Activated CD4-positive, alpha-beta T cell treated with anti-CD3 and anti-CD28 coated beads, Interleukin-2, Interleukin-4, amounts not matched to agents 100 ng/mL and 50 ng/mL, durations not matched to agents 16 hours and 8 hours (primary cell): ENCODE measurements at regions not wholly inside any gene's neighbourhood (a gene's known extent, or its start where the extent isn't known, plus 50 kb on each side); places are given as distances from the start of the nearest gene placed in this dataset.
"Not testable (repeated sequence)": the region's sequence is repeated elsewhere in the genome, so short reads cannot be mapped to it uniquely, and the experiment has no call there.

Source experiments
- DNase-seq: peaks from one replicate; pipeline ENCODE4 v3.0.0-alpha.2; 2020; ENCODE audit warnings: low spot score

DNA sequence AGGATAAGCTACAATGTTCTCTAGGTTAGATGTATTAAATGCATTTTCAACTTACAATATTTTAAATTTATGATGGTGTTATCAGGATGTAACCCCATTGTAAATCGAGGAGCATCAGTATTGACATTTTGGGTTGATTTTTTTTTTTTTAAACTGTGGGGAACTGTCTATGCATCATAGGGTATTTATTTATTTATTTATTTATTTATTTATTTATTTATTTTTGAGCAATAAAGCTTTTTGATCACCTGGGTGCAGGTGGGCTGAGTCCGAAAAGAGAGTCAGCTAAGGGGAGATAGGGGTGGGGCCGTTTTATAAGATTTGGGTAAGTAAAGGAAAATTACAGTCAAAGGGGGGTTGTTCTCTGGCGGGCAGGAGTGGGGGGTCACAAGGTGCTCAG lies 367.5 kb downstream of the OXSM start:
- not testable (repeated sequence) for DNase-seq

DNA sequence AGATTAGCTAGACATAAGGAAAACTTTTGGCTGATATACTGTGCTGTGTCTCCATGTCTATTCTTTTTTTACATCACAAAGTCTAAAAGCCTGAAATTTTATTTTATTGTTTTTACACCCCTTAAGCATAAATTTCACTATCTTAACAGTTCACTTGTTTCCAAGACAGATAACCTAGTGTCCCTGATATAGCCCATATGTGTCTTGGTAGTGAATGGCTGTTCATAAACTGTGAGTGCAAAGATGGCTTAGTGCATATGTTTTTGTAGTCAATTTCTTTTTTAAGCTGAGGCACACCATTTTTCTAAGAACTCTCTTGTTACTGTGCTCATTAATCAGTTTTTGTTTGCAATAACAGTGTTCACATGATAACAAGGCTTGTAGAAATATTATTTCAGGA lies 381.1 kb downstream of the OXSM start:
- DNase-seq, result no peak

DNA sequence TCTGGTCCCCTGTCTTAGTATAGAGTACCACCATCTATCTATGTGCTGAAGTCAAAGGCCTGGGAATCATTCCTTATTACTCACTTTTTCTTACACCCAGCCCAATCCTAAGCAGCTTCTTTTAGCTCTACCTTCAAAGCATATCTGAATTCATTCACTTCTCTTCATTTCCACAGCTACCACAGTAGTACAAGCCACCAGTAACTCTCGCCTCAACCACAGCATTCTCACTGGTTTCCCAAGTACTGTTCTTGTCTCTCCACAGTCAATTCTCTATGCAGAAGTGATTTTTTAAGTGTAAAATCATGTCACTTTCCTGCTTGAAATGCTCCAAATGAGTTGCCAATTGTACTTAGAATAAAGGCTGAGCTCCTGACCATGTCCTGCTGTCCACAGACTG lies 401.7 kb downstream of the OXSM start:
- DNase-seq, result no peak

DNA sequence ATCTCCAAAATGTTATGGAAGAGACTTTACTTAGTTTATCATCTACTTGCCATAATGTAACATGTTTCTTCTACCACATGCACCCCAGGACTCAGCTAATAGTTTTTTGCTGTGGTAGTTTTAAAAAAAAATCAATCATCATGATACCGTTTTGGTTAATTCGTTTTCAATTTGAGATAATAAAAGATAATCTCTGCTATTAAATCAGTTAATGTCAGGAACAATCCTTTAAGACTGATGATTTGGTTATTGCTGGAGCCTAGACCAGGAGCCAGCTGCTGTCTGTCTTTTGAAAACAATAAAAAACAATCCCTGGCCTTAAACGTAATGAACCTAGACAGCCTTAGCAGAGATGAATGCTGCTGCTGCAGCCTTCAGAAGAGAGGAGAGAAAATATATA lies 403.7 kb downstream of the OXSM start:
- no peak for DNase-seq

DNA sequence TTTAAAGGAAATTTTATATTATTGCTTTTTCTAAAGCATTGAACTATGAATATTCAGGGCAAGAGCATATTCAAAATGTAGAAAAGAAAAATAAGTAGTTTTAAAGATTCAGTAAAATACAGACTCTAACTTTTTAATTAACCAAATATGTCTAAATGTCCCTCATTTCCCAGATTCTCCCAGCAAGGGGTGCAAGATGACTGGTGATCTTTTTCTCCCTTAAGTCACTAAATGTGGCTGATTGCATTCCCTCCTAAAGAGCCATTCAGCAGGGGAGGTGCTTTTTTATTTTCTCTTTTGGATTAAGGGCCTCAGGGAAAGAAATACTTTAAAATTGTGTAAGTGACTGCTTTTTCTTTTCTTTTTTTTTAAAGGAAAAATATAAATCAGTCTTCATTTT lies 406.9 kb downstream of the OXSM start:
- no peak for DNase-seq

DNA sequence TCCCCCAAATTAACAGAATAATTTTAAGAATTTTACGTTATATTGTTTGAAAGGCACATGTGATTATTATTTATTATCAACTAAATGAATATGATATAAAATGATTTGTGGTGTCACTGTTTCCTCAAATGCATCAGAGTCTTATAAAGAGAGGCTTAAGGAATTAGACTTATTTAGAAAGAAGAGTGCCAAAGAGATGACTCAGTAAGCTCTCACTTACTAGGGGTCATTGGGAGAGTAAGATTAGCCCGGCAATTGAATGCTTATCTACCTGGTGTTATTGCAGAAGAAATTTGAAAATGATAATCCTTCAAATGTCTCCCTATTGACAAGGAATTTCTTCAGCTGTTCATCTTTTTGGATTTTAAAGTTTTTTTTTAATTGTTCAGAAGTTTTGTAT lies 408.7 kb downstream of the OXSM start:
- DNase-seq, result no peak

DNA sequence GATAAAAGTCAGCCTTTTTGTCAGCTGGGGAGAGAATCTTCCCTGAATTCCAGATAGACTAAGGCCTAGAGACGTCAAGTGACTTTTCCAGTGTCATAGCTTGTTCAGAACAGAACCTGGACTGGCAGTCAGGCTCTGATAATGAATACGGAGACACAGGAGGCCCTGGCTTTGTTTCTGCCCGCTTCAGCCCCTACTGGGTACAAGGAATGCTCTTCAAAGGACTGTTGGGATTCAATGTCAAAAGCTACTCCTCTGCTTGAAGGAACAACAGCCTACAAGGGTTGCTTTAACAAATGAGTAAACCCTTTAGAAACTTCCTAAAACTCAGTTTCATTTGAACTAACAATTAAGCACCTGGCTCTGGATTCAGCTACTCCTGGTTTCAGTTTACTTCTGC lies 412.3 kb downstream of the OXSM start:
- no peak for DNase-seq

DNA sequence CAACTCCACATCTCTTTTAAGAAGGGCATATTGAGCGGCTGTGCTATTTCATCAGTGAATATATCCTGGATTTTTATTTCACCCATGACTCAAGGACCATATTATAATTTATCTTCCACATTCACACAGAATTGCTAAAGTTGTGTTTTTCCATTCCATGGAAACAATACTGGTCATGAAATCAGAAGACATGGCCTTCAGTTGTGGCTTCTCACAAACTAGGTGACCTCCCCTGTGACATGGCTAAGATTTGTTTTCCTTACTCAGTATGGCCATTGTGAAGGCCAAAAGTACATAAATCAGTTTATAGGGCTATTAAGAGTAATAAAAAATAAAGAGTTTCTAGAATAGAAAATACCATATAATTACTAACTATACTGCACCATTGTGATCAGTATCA lies 415.6 kb downstream of the OXSM start:
- no peak for DNase-seq

DNA sequence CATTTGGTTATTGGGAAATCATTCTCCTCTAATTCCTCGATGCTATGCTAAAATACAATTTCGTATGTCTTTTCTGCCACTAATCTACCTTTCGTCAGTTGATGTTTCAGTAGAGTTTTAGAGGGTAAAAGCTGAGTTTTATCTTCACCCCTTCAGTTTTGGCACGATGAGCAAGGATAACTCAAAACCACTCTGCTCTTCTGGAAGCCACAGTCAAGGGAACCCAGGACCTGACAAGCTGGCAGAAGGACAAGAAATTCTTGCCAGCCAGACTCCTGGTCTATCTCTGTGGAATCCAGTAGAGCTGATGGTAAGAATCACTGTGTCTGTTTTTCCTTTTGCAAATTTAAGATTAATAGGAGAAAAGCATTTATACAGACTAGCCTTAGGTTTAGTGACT lies 414.4 kb upstream of the LRRC3B start:
- no peak for DNase-seq

DNA sequence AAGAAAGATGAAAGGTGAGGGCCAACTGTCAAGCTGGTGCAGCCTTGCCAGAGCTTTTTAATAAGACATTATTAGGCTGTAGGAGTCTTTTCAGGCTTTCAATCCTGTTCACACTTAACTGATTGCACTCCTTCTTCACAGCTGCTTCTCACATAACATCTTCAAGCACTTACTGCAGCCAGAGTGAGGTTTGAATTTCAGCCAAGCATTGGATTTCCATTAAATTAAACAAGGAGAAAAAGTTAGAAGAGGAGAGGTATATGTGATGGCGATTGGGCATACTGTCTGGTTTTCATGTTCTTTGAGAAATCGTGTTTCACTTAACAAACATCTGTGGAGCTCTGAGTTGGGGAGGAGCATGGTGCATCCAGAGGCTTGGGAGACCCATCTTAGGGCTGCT lies 392.8 kb upstream of the LRRC3B start:
- no peak for DNase-seq

DNA sequence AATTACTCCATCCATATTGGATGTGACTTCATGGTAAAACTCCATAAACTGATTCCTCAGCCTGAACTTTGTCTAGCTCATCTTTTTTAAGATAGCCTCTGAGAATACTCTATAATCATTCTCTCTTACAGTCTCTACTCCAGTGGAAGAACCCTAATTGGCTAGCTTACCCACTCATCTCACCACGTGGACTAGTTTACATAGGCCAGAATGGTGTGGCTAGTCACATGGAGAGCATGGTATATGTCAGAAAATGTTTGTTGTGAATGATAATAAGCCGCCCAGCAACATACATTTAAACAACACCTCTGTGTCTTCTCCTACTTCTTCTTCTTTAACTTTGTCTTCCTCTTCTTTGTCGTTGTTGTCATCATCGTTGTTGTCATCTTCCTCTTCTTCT lies 389.2 kb upstream of the LRRC3B start:
- no peak for DNase-seq

DNA sequence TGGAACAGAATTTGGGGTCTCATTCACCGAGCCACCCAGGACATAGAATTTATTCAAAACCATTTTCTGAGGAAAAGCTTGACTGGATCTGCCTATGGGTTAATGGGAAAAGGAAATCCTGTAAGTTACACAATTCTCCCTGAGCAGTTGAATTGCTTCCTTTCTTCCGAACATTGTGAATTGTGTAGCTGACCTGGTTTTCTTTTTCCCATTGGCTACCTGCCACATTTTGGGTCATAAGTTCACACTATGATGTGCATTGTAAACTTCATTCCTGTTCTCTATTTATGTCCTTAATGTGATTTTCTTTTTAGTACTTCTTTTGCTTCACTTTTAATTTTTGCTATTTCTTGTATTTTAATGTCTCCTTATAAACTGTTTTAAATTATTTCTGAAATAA lies 386.0 kb upstream of the LRRC3B start:
- no peak for DNase-seq

DNA sequence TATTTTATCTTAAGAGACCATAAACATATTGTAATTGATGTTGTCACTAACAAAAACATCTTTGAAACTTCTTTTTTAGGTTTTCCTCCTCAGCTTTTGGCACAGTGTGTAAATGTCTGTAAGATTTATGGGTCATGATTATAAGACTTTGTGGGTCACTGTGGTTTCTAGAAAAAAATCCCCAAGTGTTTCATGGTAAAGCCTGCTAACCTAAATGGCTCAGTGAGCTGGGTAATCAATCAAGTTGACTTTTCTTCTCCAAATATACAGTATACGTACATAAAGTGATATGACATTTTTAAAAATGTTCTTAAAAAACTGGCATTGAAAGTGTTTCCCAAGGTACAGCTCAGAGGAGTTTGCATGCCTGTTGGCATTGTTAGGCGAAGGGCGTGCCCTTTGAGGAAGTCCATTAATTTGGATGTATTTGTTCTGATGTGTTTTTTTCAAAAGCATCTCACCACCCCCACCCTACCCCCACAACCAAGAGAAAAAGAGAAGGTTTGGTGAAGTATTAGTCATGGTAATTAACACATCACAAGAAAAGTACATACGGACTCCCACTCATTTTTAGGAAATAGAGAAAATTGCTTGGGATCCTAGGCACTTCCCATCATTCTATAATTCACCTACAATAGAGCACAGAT lies 385.4 kb upstream of the LRRC3B start:
- no peak for DNase-seq

DNA sequence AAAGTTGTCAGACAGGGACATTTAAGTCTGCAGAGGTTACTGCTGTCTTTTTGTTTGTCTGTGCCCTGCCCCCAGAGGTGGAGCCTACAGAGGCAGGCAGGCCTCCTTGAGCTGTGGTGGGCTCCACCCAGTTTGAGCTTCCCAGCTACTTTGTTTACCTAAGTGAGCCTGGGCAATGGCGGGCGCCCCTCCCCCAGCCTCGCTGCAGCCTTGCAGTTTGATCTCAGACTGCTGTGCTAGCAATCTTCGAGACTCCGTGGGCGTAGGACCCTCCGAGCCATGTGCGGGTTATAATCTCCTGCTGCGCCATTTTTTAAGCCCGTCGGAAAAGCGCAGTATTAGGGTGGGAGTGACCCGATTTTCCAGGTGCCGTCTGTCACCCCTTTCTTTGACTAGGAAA lies 378.0 kb upstream of the LRRC3B start:
- not testable (repeated sequence) for DNase-seq

DNA sequence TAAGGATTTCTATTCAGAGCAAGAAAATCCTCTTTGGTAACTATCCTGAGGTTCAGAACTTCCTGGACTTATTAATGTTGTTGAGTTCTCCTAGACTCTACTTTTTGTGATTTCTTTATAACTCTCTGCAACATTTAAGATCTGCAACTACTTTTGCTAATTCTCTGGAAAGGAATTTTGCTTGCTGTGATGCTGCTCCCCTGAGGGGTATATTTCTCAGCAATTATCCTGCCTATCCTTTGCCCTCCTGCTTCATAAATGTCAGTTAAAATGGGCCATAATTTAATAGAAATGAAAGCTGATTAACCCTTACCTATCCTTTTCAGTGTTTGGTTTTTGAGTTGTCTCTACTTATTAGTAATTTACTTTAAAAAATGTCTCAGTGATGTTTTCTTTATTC lies 377.3 kb upstream of the LRRC3B start:
- no peak for DNase-seq

DNA sequence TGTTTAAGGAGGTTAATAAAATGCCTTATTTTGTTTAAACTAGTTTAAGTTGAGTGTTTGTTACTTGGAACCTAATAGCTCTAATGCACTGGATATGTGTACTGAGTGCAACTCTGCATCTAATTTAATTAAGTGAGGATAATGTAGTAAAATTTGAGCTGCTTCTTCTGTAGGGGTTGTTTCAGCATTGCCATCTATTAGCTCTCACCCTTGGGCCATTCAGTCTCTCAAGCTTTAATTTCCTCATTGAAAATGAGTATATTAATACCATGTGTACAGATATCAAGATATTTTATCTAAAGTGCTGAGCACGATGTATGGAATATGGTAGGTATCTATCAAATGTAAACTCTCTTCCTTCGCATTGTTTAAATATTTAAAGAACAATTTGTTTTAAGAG lies 375.7 kb upstream of the LRRC3B start:
- DNase-seq, result no peak

DNA sequence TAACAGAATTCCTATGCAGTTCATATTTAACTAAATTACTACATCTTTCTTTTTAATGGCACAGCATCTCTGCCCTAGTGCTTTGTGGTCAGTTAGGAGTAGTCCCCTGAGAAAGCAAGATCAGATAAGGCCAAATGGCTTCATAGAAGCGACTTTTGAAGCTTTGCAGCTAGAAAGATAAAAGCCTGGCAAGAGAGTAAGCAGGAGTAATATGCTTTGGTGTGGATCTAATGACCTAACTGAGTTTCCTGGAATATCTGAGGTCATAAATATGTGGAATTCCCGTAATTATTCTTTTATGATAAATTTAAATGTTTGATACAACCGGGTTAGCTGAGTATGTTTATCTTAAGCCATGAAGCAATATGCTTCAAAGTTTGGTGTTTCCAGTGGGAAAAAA lies 374.9 kb upstream of the LRRC3B start:
- DNase-seq, result no peak

DNA sequence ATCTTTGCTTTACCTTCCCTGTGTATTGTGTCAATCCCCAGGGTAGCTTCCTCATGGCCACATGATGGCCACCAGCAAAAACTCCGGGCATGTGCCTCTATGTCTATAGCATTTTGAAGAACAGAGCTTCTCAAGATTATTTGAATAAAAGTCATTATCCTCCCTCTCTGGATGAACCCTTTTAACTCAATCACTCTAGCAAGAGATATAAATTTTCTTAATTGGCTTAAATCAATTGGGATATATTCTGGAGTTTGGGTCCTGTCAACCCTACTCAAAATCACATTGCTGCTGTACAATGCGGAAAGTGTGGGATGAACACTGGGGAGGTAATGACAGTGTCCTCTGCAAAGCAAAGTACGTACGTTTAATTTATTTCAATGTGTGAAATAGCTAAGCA lies 370.6 kb upstream of the LRRC3B start:
- DNase-seq, result no peak

DNA sequence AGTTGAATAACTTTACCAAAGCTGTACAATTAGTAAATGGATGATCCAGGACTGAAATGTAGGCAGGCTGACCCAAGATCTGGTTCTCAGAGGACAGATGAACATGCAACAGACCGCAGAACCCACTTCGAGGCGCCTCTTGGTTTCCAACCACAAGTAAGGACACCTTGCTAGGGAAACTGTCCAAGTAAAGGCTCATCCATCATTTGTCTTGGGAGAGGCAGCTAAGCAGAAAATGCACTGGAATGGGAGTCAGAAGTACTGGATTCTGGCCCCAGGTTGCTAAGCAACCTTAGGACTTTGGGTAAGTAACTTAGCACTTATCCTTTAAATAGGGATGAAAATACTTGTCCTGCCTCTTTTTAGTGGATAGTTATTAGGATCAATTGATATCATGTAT lies 366.3 kb upstream of the LRRC3B start:
- no peak for DNase-seq

DNA sequence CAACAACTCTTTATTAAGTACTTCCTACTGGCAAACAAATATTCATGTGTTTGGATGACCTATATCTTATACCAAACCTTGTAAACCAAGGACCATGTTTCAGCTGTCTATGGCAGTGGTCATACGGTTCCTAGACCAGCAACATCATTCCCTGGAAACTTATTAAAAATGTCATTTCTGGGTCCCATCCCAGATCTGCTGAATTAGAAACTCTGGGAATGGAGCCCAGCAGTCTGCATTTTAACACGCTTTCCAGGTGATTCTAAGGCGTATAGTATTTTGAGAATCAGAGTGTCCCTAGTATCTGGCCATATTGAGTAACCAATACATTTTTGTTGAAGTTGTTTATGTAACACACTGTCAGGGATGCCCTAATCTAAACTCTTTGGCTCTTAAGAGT lies 363.4 kb upstream of the LRRC3B start:
- no peak for DNase-seq

DNA sequence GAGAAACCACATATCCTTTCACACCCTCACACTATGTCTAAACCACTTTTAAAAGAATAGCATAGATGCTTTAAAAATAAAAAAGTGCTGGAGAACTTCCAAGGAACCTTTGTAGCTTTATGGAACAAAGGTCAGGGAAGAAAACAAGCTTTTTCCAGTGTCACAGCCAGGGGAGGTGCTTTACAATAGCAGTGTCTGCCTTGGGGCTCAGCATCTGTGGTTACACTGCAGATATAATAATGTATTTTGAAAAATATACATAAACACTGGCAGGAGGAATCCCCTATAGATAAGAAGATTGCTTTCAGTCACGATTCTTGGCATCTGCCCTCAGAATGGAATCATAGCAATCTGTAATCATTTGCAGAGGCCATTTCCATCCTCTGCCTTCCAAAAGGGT lies 362.4 kb upstream of the LRRC3B start:
- no peak for DNase-seq

DNA sequence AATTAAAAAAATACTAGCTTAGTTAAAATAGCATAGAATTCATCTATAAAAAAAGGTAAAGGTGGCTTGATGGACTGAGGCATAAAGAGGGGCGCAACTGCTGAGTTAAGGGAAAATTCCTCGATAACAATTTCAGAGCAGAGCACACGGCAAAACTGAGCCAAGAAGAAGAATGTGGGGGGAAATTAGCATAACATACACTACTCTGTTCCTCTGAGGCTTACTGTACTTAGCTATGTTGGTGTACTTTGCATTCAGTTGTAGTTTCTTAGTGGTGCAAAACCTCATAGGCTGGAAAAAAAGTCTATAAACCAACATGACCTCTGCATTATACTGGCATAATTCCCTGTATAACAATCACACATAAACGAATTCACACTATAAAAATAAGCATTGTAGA lies 357.9 kb upstream of the LRRC3B start:
- no peak for DNase-seq

DNA sequence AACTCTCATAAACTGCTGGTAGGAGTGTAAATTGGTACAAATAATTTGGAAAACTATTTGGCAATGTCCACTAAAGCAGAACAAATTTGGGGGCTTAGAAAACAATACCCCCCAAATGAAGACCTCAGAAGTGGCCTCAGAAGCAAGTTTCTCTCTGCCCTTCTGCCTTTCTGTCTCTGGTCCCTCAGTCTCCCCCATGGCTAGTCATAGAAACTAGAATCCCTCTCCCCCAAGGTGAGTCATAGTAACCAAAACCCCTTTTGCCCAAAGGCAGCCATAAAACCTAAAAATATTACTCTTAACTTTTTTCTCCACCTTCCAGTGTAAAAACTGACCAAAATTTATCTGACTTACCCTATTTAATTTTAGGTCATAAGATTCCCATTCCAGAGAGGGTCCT lies 350.7 kb upstream of the LRRC3B start:
- no peak for DNase-seq

DNA sequence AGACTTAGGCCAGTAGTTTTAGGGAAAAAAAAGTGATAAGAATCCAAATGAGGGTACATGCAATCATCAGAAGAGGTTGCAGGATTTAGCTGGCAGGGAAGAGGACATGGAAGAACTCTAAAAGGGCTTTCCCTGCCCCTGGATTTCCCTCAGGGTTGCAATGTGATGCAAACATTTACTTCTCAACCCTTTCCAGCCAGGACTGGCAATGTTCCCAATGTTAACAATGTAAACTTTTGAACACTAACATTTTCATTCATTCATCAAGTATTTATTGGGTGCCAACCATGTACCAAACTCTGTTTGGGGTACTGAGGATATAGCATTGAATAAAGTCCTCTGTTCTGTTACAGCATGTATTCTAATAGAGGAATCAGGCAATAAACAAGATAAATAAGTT lies 349.4 kb upstream of the LRRC3B start:
- no peak for DNase-seq

DNA sequence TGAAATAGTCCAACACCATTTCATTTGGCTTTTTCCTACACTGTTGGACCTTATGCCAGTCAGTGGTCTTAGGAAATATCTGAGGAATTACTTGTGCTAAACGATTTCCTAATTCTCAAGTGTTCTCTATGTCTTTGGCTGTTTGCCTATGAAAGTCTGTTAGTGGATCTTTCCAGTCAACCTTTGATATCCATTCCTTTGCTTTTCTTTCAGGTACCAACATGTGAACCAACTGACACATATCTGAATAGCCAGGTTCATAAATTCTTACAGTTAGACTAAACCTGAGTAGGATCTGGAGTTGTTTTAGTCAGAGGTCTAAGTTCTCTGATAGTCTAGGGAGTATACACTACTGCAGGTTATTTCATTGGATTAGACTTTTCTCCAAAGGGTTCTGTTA lies 343.5 kb upstream of the LRRC3B start:
- no peak for DNase-seq
